Ramos (cell line): ENCODE measurements at regions not wholly inside any gene's neighbourhood (a gene's known extent, or its start where the extent isn't known, plus 50 kb on each side); places are given as distances from the start of the nearest gene placed in this dataset.
"Not testable (repeated sequence)": the region's sequence is repeated elsewhere in the genome, so short reads cannot be mapped to it uniquely, and the experiment has no call there.

ENCODE experiments used
- in situ Hi-C: fragments of 300-500 bp; cut with MboI; formaldehyde crosslinking; loops from one replicate; pipeline ENCODE4 v1.14.3; 2022; ENCODE audit warnings: low sequenced_read_pairs; ENCODE audit not compliant: unreplicated experiment

- in situ Hi-C loops, result no loop called here
These were observed 201.2 kb downstream of the SREK1 start for GRCh38 chr5:66345281-66345680.

- in situ Hi-C loops, result no loop called here
These were observed 202.8 kb downstream of the SREK1 start for GRCh38 chr5:66346869-66347268.

- in situ Hi-C loops, result no loop called here
These were observed 204.5 kb downstream of the SREK1 start for GRCh38 chr5:66348387-66349125.

GRCh38 chr5:66351813-66352212 lies 207.7 kb downstream of the SREK1 start:
- in situ Hi-C loops, result no loop called here

GRCh38 chr5:66353186-66353585 lies 209.1 kb downstream of the SREK1 start:
- in situ Hi-C loops, result no loop called here

- in situ Hi-C loops, result no loop called here
These were observed 210.3 kb downstream of the SREK1 start for GRCh38 chr5:66354422-66354821.

GRCh38 chr5:66356011-66356565 lies 212.0 kb downstream of the SREK1 start:
- in situ Hi-C loops, result no loop called here

- in situ Hi-C loops, result no loop called here
These were observed 214.6 kb downstream of the SREK1 start for GRCh38 chr5:66358741-66359140.

GRCh38 chr5:66361070-66361469 lies 217.0 kb downstream of the SREK1 start:
- in situ Hi-C loops, result no loop called here

GRCh38 chr5:66362046-66362445 lies 217.9 kb downstream of the SREK1 start:
- in situ Hi-C loops, result no loop called here

GRCh38 chr5:66362687-66363086 lies 218.6 kb downstream of the SREK1 start:
- in situ Hi-C loops, result no loop called here

GRCh38 chr5:66363097-66363496 lies 219.0 kb downstream of the SREK1 start:
- in situ Hi-C loops, result no loop called here

GRCh38 chr5:66364186-66364585 lies 220.1 kb downstream of the SREK1 start:
- in situ Hi-C loops, result no loop called here

GRCh38 chr5:66365981-66366380 lies 221.9 kb downstream of the SREK1 start:
- in situ Hi-C loops, result no loop called here

- in situ Hi-C loops, result no loop called here
These were observed 223.9 kb downstream of the SREK1 start for GRCh38 chr5:66367814-66368541.

GRCh38 chr5:66368811-66369210 lies 224.7 kb downstream of the SREK1 start:
- in situ Hi-C loops, result no loop called here

- in situ Hi-C loops, result no loop called here
These were observed 218.4 kb upstream of the MAST4 start for GRCh38 chr5:66377747-66378146.

- in situ Hi-C loops, result no loop called here
These were observed 217.8 kb upstream of the MAST4 start for GRCh38 chr5:66378407-66378806.

GRCh38 chr5:66382152-66382551 lies 214.0 kb upstream of the MAST4 start:
- in situ Hi-C loops, result no loop called here

GRCh38 chr5:66405145-66405544 lies 191.0 kb upstream of the MAST4 start:
- in situ Hi-C loops, result not testable (repeated sequence)

- in situ Hi-C loops, result no loop called here
These were observed 189.3 kb upstream of the MAST4 start for GRCh38 chr5:66406761-66407336.
